IMR-90 (cell line): ENCODE measurements at regions not wholly inside any gene's neighbourhood (a gene's known extent, or its start where the extent isn't known, plus 50 kb on each side); places are given as distances from the start of the nearest gene placed in this dataset.

Experiments used
- ATAC-seq: fragments of 200-7000 bp; cut with Tn5 transposase; 2 replicates; pipeline ENCODE4 v1.9.1; 2020; ENCODE audit warnings: low read depth, mild to moderate bottlenecking, moderate library complexity
- BruUV-seq: library from RNA; stranded (reverse); fragments of 400-500 nt; replicated peaks from 2 replicates; lab custom pipeline; 2021; lab: Mats Ljungman, UMichigan
- CTCF ChIA-PET: fragments of 300-600 bp; formaldehyde crosslinking; extraction: SDS; loops from one replicate; lab custom pipeline; 2021; ENCODE audit warnings: antibody characterized with exemption; lab: Yijun Ruan, JAX
- POLR2A ChIA-PET: fragments of 300-600 bp; sonication (Branson Sonifier 250); formaldehyde crosslinking; loops from one replicate; lab custom pipeline; 2022; ENCODE audit warnings: antibody characterized with exemption; ENCODE audit not compliant: unreplicated experiment; lab: Charles Lee
- DNase-seq: peaks from one replicate; pipeline ENCODE4 v3.0.0; 2013
- H2AFZ ChIP-seq: replicated peaks from 2 replicates; pipeline ENCODE3; 2013; ENCODE audit warnings: low read length, mild to moderate bottlenecking; ENCODE audit not compliant: poor library complexity
- H2AK5ac ChIP-seq: 2 replicates; pipeline ENCODE4 v1.6.1; 2013; ENCODE audit warnings: low read depth, low read length, inconsistent platforms
- H2AK9ac ChIP-seq: replicated peaks from 2 replicates; pipeline ENCODE3; 2013; ENCODE audit warnings: mild to moderate bottlenecking, low read depth, low read length, moderate library complexity; ENCODE audit not compliant: poor library complexity
- H2BK120ac ChIP-seq: 2 replicates; pipeline ENCODE4 v1.6.1; 2013; ENCODE audit warnings: low read depth, low read length, inconsistent platforms
- H2BK15ac ChIP-seq: 3 replicates; pipeline ENCODE4 v1.6.1; 2013; ENCODE audit warnings: low read depth, low read length, inconsistent platforms
- H2BK20ac ChIP-seq: 2 replicates; pipeline ENCODE4 v1.6.1; 2013; ENCODE audit warnings: low read depth, mild to moderate bottlenecking, inconsistent platforms, low read length, moderate library complexity
- H2BK5ac ChIP-seq: 2 replicates; pipeline ENCODE4 v1.6.1; 2013; ENCODE audit warnings: mild to moderate bottlenecking, low read depth, low read length, inconsistent platforms; ENCODE audit not compliant: poor library complexity, severe bottlenecking
- H3K14ac ChIP-seq: replicated peaks from 2 replicates; pipeline ENCODE4 v1.6.1; 2013; ENCODE audit warnings: low read depth, low read length, inconsistent platforms
- H3K18ac ChIP-seq: 2 replicates; pipeline ENCODE4 v1.6.1; 2013; ENCODE audit warnings: low read depth, low read length, control low read depth
- H3K23ac ChIP-seq: 2 replicates; pipeline ENCODE4 v1.6.1; 2013; ENCODE audit warnings: low read depth, low read length, inconsistent platforms
- H3K27ac ChIP-seq: 2 replicates; pipeline ENCODE4 v1.5.1; 2013; ENCODE audit warnings: mild to moderate bottlenecking, control low read depth, low read length; ENCODE audit not compliant: insufficient read depth
- H3K27me3 ChIP-seq: 2 replicates; pipeline ENCODE4 v1.6.1; 2013; ENCODE audit warnings: low read length; ENCODE audit not compliant: control insufficient read depth, insufficient read depth
- H3K36me3 ChIP-seq: 2 replicates; pipeline ENCODE4 v1.6.1; 2013; ENCODE audit warnings: low read length, mixed read lengths; ENCODE audit not compliant: control insufficient read depth, insufficient read depth
- H3K4ac ChIP-seq: 2 replicates; pipeline ENCODE4 v1.6.1; 2013; ENCODE audit warnings: low read depth, low read length, inconsistent platforms
- H3K4me1 ChIP-seq: 2 replicates; pipeline ENCODE4 v1.6.1; 2013; ENCODE audit warnings: low read length, mixed read lengths; ENCODE audit not compliant: control insufficient read depth, insufficient read depth
- H3K4me2 ChIP-seq: 2 replicates; pipeline ENCODE4 v1.6.1; 2013; ENCODE audit warnings: low read depth, mild to moderate bottlenecking, control low read depth, low read length, moderate library complexity
- H3K4me3 ChIP-seq: 2 replicates; pipeline ENCODE4 v1.5.1; 2013; ENCODE audit warnings: low read depth, mild to moderate bottlenecking, control low read depth, low read length, moderate library complexity; ENCODE audit not compliant: insufficient read depth
- H3K56ac ChIP-seq: 2 replicates; pipeline ENCODE4 v1.6.1; 2013; ENCODE audit warnings: low read length, inconsistent platforms; ENCODE audit not compliant: insufficient read depth; ENCODE audit errors: extremely low read depth
- H3K79me1 ChIP-seq, 2 experiments: 2 replicates each; pipeline ENCODE4 v1.6.1; 2013; ENCODE audit warnings: low read length in 2 of 2, inconsistent platforms in 1 of 2, low read depth in 1 of 2
- H3K9ac ChIP-seq: 2 replicates; pipeline ENCODE4 v1.6.1; 2013; ENCODE audit warnings: low read depth, low read length, control low read depth
- H3K9me1 ChIP-seq: 2 replicates; pipeline ENCODE4 v1.6.1; 2013; ENCODE audit warnings: low read length, inconsistent platforms; ENCODE audit not compliant: insufficient read depth
- H3K9me3 ChIP-seq: 2 replicates; pipeline ENCODE4 v1.6.1; 2013; ENCODE audit warnings: low read length; ENCODE audit not compliant: control insufficient read depth, insufficient read depth
- H4K20me1 ChIP-seq: 2 replicates; pipeline ENCODE4 v1.6.1; 2013; ENCODE audit warnings: low read length, inconsistent platforms; ENCODE audit not compliant: insufficient read depth
- H4K5ac ChIP-seq: 2 replicates; pipeline ENCODE4 v1.6.1; 2013; ENCODE audit warnings: mild to moderate bottlenecking, low read depth, low read length, control low read depth
- H4K8ac ChIP-seq, 2 experiments: 2 replicates each; pipeline ENCODE4 v1.6.1; 2013; ENCODE audit warnings: low read depth in 2 of 2, low read length in 2 of 2, control low read depth in 1 of 2, inconsistent platforms in 1 of 2
- H4K91ac ChIP-seq: 2 replicates; pipeline ENCODE4 v1.6.1; 2013; ENCODE audit warnings: low read depth, low read length, inconsistent platforms; ENCODE audit not compliant: insufficient read depth
- BHLHE40 ChIP-seq: fragments of 150-350 bp; IDR thresholded peaks from 2 replicates; pipeline ENCODE4 v1.6.1; 2016; ENCODE audit warnings: mild to moderate bottlenecking, low read depth, low read length
- CEBPB ChIP-seq: IDR thresholded peaks from 2 replicates; pipeline ENCODE4 v1.6.1; 2012; ENCODE audit warnings: low read depth, low read length, improper control_type of control experiment
- CHD1 ChIP-seq: IDR thresholded peaks from 2 replicates; pipeline ENCODE4 v1.6.1; 2012; ENCODE audit warnings: low read depth, low read length, improper control_type of control experiment
- CTCF ChIP-seq: conservative IDR thresholded peaks from 2 replicates; pipeline ENCODE4 v1.5.1; 2012; ENCODE audit warnings: mild to moderate bottlenecking, low read depth, low read length, improper control_type of control experiment
- FOS ChIP-seq: fragments of 150-350 bp; IDR thresholded peaks from 2 replicates; pipeline ENCODE4 v1.6.1; 2016; ENCODE audit warnings: low read depth, low read length
- MAFK ChIP-seq: IDR thresholded peaks from 2 replicates; pipeline ENCODE4 v1.6.1; 2012; ENCODE audit warnings: low read depth, low read length, improper control_type of control experiment
- MAZ ChIP-seq: IDR thresholded peaks from 2 replicates; pipeline ENCODE4 v1.6.1; 2012; ENCODE audit warnings: low read depth, mild to moderate bottlenecking, low read length, improper control_type of control experiment, moderate library complexity, borderline replicate concordance
- MXI1 ChIP-seq: IDR thresholded peaks from 2 replicates; pipeline ENCODE4 v1.6.1; 2012; ENCODE audit warnings: low read depth, mild to moderate bottlenecking, low read length, moderate library complexity, borderline replicate concordance
- NFE2L2 ChIP-seq: fragments of 150-350 bp; IDR thresholded peaks from 2 replicates; pipeline ENCODE4 v1.6.1; 2016; ENCODE audit warnings: low read depth, mild to moderate bottlenecking, low read length
- POLR2A ChIP-seq: IDR thresholded peaks from 2 replicates; pipeline ENCODE4 v1.6.1; 2012; ENCODE audit warnings: mild to moderate bottlenecking, low read depth, low read length
- RAD21 ChIP-seq: IDR thresholded peaks from 2 replicates; pipeline ENCODE4 v1.6.1; 2012; ENCODE audit warnings: low read length, improper control_type of control experiment
- RCOR1 ChIP-seq: IDR thresholded peaks from 2 replicates; pipeline ENCODE4 v1.6.1; 2012; ENCODE audit warnings: mild to moderate bottlenecking, low read length, improper control_type of control experiment; ENCODE audit not compliant: insufficient replicate concordance
- RFX5 ChIP-seq: IDR thresholded peaks from 2 replicates; pipeline ENCODE4 v1.8.0; 2012; ENCODE audit warnings: low read depth, mild to moderate bottlenecking, low read length, moderate library complexity
- SMC3 ChIP-seq: fragments of 150-350 bp; IDR thresholded peaks from 2 replicates; pipeline ENCODE4 v1.6.1; 2016; ENCODE audit warnings: low read depth, mild to moderate bottlenecking, antibody characterized with exemption, low read length, moderate library complexity
- USF2 ChIP-seq: fragments of 150-350 bp; IDR thresholded peaks from 2 replicates; pipeline ENCODE4 v1.6.1; 2017; ENCODE audit warnings: mild to moderate bottlenecking, antibody characterized with exemption, low read length, low read depth
- WGBS, 2 experiments: methylation state at CpG; one replicate each; pipeline versions ENCODE4 v1.1.5 to v1.1.7; 2013; ENCODE audit warnings: missing lambda C conversion rate in 2 of 2; ENCODE audit not compliant: insufficient read length in 1 of 2; ENCODE audit errors: extremely low coverage in 2 of 2; 5-methylcytosine and 5-hydroxymethylcytosine counted together
- dilution Hi-C: fragments of 300-500 bp; cut with HindIII; formaldehyde crosslinking; loops from one replicate; pipeline ENCODE4 v1.14.3; 2018; ENCODE audit warnings: low sequenced_read_pairs; ENCODE audit not compliant: unreplicated experiment
- in situ Hi-C: fragments of 300-500 bp; cut with MboI; formaldehyde crosslinking; loops from 3 replicates; pipeline ENCODE4 v1.14.3; 2019; ENCODE audit warnings: low sequenced_read_pairs, inconsistent platforms, mixed read lengths
- intact Hi-C: fragments of 100-400 bp; cut with micrococcal nuclease; formaldehyde crosslinking; loops from 2 replicates; pipeline ENCODE4 v1.10.0; 2022
- TF ChIP-seq, protein P1 (sequence below): fragments of 150-350 bp; IDR thresholded peaks from 2 replicates; pipeline ENCODE4 v1.6.1; 2016; ENCODE audit warnings: low read depth, mild to moderate bottlenecking, low read length, moderate library complexity, borderline replicate concordance

DNA sequence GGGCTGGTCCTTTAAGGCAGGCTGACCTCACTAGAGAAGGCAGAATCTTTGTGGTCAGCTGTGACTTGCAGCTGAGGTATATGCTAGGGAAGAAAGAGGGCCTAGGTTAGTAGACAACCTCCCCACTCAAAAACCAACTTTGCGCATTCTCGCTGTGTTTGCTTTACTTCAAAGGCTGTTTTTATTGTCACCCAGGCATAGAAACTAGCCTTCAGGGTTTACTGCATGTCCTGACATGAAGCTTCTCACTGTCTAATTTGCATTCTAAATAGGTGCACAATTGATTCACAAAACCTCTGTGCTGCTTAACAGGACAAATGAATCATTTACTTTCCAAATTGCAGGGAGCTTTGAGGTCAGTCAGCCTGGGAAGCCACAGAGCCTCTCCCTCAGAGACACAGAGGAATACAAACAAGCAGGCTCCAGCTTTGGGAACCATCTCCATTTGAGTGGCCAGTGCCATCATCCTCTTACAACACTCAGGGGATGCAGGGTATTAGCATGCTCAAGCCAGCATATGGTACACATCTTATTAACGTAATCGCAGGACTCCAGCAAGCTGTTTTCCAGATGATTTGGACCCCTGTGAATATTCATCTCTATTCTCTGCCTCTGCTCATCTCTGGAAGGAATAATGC lies 596.4 kb upstream of the GHITM start:
- Histone ChIP-seq H4K91ac (no peak overlapping the region), H3K4me3 (no peak overlapping the region), H3K27me3 (no peaks in the 10 kb centered on the region), H3K4me2 (no peak overlapping the region), H3K14ac (no peak overlapping the region), H2BK120ac (no peak overlapping the region), H3K4ac (no peak overlapping the region), H2BK15ac (no peak overlapping the region), H4K5ac (no peak overlapping the region), H3K79me1 (no peaks in the 10 kb centered on the region), H3K9me1 (no peaks in the 10 kb centered on the region), H2AK5ac (no peak overlapping the region), H3K18ac (no peak overlapping the region), H2AFZ (no peak overlapping the region), H3K36me3 (no peaks in the 10 kb centered on the region), H3K56ac (no peak overlapping the region), H3K27ac (no peak overlapping the region), H4K20me1 (no peaks in the 10 kb centered on the region), H3K4me1 (no peaks in the 10 kb centered on the region), H3K9ac (no peak overlapping the region), H2BK20ac (no peak overlapping the region), H2AK9ac (no peak overlapping the region), H3K9me3 (peaks cover 5% of the 10 kb centered on the region), H4K8ac (no peak overlapping the region), H3K23ac (no peak overlapping the region), H2BK5ac (no peak overlapping the region)
- TF ChIP-seq FOS (no peak), RFX5 (no peak), MXI1 (no peak), CTCF (no peak), RAD21 (no peak), RCOR1 (no peak), MAFK (no peak), CHD1 (no peak), BHLHE40 (no peak), CEBPB (no peak), SMC3 (no peak), MAZ (no peak), POLR2A (no peak), NFE2L2 (no peak), USF2 (no peak)
- TF ChIP-seq, protein P1, sequence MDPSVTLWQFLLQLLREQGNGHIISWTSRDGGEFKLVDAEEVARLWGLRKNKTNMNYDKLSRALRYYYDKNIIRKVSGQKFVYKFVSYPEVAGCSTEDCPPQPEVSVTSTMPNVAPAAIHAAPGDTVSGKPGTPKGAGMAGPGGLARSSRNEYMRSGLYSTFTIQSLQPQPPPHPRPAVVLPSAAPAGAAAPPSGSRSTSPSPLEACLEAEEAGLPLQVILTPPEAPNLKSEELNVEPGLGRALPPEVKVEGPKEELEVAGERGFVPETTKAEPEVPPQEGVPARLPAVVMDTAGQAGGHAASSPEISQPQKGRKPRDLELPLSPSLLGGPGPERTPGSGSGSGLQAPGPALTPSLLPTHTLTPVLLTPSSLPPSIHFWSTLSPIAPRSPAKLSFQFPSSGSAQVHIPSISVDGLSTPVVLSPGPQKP, result no peak
- WGBS, 2 experiments, result 0% methylated on average over 2 of the region's 4 CpGs; no CpG with 5 or more reads in 1 of the 2 experiments
- DNase-seq (no peak), ATAC-seq (no peak)
- intact Hi-C loops (no loop called here), in situ Hi-C loops (no loop called here), dilution Hi-C loops (no loop called here)
- no TSS peak for BruUV-seq
- POLR2A ChIA-PET, result no interaction called here
- CTCF ChIA-PET, result no interaction called here
